Spleen (tissue), 7 donors: ENCODE measurements at regions not wholly inside any gene's neighbourhood (a gene's known extent, or its start where the extent isn't known, plus 50 kb on each side); places are given as distances from the start of the nearest gene placed in this dataset.

Experiments used
- POLR2A ChIP-seq, 3 donors: fragments of 450-650 bp; IDR thresholded peaks; one replicate each; pipeline ENCODE4 v1.5.1; 2017; ENCODE audit warnings: antibody characterized with exemption in 3 of 3, mild to moderate bottlenecking in 1 of 3
- POLR2AphosphoS5 ChIP-seq, 3 donors: sonication (generic); formaldehyde crosslinking; IDR thresholded peaks; one replicate each; pipeline ENCODE4 v1.5.1; 2017; ENCODE audit warnings: antibody characterized with exemption in 3 of 3
- TF ChIP-seq, protein P1 (sequence below), 11 experiments: fragments of 200-600 bp in 7 of 11; fragments of 450-650 bp in 4 of 11; sonication (generic) in 4 of 11; IDR thresholded peaks in 8 of 11; conservative IDR thresholded peaks in 3 of 11; 1 replicate in 7 of 11; 2 replicates in 4 of 11; pipeline versions ENCODE4 v1.4.0 to v1.8.0; 2016 to 2021; ENCODE audit warnings: antibody characterized with exemption in 11 of 11, inconsistent platforms in 4 of 11, mild to moderate bottlenecking in 1 of 11
- donor health status: DM: no; HTN: no; CAD: no; lungs with moderate emphysema.
- donor health status: DM: no; HTN: no; CAD: no.
- donor health status: DM: no; HTN: no; CAD: no.

- TF ChIP-seq, protein P1, sequence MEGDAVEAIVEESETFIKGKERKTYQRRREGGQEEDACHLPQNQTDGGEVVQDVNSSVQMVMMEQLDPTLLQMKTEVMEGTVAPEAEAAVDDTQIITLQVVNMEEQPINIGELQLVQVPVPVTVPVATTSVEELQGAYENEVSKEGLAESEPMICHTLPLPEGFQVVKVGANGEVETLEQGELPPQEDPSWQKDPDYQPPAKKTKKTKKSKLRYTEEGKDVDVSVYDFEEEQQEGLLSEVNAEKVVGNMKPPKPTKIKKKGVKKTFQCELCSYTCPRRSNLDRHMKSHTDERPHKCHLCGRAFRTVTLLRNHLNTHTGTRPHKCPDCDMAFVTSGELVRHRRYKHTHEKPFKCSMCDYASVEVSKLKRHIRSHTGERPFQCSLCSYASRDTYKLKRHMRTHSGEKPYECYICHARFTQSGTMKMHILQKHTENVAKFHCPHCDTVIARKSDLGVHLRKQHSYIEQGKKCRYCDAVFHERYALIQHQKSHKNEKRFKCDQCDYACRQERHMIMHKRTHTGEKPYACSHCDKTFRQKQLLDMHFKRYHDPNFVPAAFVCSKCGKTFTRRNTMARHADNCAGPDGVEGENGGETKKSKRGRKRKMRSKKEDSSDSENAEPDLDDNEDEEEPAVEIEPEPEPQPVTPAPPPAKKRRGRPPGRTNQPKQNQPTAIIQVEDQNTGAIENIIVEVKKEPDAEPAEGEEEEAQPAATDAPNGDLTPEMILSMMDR (IDR thresholded peaks at IDR 0.05 in 8 of 11, conservative IDR thresholded peaks at IDR 0.05 in 3 of 11) = no peak
- TF ChIP-seq POLR2A (IDR thresholded peaks at IDR 0.05) (no peak), POLR2AphosphoS5 (IDR thresholded peaks at IDR 0.05) (no peak)
Measured at GRCh38 chr11:92347454-92347853, 122.8 kb downstream of the FAT3 start.
